Natural killer cell (primary cell): ENCODE measurements at regions not wholly inside any gene's neighbourhood (a gene's known extent, or its start where the extent isn't known, plus 50 kb on each side); places are given as distances from the start of the nearest gene placed in this dataset.

Experiments
- ATAC-seq, 3 donors: fragments of 150-1000 bp in 2 of 3; fragments of 200-7000 bp in 1 of 3; cut with Tn5 transposase; 1 replicate in 1 of 3; 2 replicates in 2 of 3; pipeline ENCODE4 v1.10.0; 2021; ENCODE audit warnings: mild to moderate bottlenecking in 2 of 3, moderate library complexity in 2 of 3
- DNase-seq, 2 donors: peaks; one replicate each; pipeline versions ENCODE4 v3.0.0 to v3.0.0-alpha.2; 2013 to 2021; ENCODE audit warnings: mixed read lengths in 1 of 2
- H3K27ac ChIP-seq: one replicate; pipeline ENCODE4 v1.5.1; 2013; ENCODE audit warnings: mild to moderate bottlenecking, low read length
- H3K27me3 ChIP-seq: one replicate; pipeline ENCODE4 v1.6.1; 2013; ENCODE audit warnings: low read length; ENCODE audit not compliant: control insufficient read depth, insufficient read depth
- H3K36me3 ChIP-seq: one replicate; pipeline ENCODE4 v1.6.1; 2013; ENCODE audit warnings: low read length; ENCODE audit not compliant: control insufficient read depth, insufficient read depth
- H3K4me1 ChIP-seq: one replicate; pipeline ENCODE4 v1.6.1; 2013; ENCODE audit warnings: low read length; ENCODE audit not compliant: control insufficient read depth, insufficient read depth
- H3K4me3 ChIP-seq: one replicate; pipeline ENCODE4 v1.5.1; 2013; ENCODE audit warnings: low read length
- H3K9me3 ChIP-seq: one replicate; pipeline ENCODE4 v1.6.1; 2013; ENCODE audit warnings: low read length; ENCODE audit not compliant: control insufficient read depth, insufficient read depth
- H3K27ac Mint-ChIP-seq, 2 donors: one replicate each; pipeline ENCODE4 v1.8.0; 2022; ENCODE audit warnings: mild to moderate bottlenecking in 2 of 2, mixed read lengths in 2 of 2, moderate library complexity in 1 of 2
- H3K27me3 Mint-ChIP-seq, 2 donors: one replicate each; pipeline ENCODE4 v1.8.0; 2022; ENCODE audit warnings: low read depth in 2 of 2, mixed read lengths in 2 of 2
- H3K36me3 Mint-ChIP-seq: one replicate; pipeline ENCODE4 v1.8.0; 2022; ENCODE audit warnings: mixed read lengths
- H3K4me1 Mint-ChIP-seq, 2 donors: one replicate each; pipeline ENCODE4 v1.8.0; 2022; ENCODE audit warnings: mixed read lengths in 2 of 2
- H3K4me3 Mint-ChIP-seq: one replicate; pipeline ENCODE4 v1.8.0; 2022; ENCODE audit warnings: mild to moderate bottlenecking, moderate library complexity, mixed read lengths
- H3K9me3 Mint-ChIP-seq, 2 donors: one replicate each; pipeline ENCODE4 v1.8.0; 2022; ENCODE audit warnings: mixed read lengths in 2 of 2
- WGBS: methylation state at CpG from one replicate; pipeline ENCODE4 v1.1.7; 2013; ENCODE audit warnings: missing lambda C conversion rate; ENCODE audit not compliant: insufficient coverage; 5-methylcytosine and 5-hydroxymethylcytosine counted together
- intact Hi-C: fragments of 100-400 bp; cut with micrococcal nuclease; formaldehyde crosslinking; loops from one replicate; pipeline ENCODE4 v1.14.2; 2022
- TF ChIP-seq, protein P1 (sequence below): fragments of 200-600 bp; IDR thresholded peaks from one replicate; pipeline ENCODE4 v1.8.0; 2022; ENCODE audit warnings: antibody characterized with exemption

DNA sequence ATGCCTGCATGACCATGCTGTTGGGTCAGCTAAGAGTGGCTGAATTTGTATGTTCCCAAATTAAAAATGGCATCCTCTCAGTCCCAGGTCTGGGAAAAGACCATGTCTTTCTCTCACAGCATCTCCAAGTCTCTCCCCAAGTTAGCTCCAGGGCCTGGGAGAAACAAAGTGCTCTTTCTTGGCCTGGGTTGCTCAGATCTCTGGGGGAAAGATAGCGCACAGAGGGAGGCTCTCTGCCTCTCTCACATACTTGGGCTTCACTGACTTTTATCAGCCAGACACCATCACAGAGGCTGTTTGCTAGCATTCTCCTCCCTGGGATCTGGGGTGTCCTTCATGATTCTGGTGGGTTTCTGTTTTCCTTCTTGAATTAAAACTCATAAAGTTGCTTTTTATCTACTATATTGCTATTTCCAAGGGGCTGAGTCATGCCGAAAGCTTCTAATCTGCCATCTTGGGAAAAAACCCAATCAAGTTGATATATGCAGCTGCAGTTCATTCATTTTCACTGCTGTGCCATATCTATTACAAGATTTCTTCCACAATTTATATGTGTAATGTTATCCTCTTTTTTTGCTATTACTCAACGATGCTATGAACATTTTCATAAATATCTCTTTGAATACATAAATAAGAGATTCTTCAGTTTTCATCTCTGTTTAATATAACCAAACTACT is 190.2 kb downstream of the MOXD1 start:
- Histone ChIP-seq H3K36me3 (no peaks in the 10 kb centered on the region), H3K27ac (no peak overlapping the region), H3K27me3 (no peaks in the 10 kb centered on the region), H3K9me3 (no peaks in the 10 kb centered on the region), H3K4me3 (no peak overlapping the region), H3K4me1 (no peaks in the 10 kb centered on the region)
- H3K27ac Mint-ChIP-seq: no peak overlapping the region
- no peaks in the 10 kb centered on the region for H3K4me1 Mint-ChIP-seq
- ATAC-seq: no peak
- H3K9me3 Mint-ChIP-seq: peaks cover 0 to 4% of the 10 kb centered on the region in 2 donors
- H3K36me3 Mint-ChIP-seq: no peaks in the 10 kb centered on the region
- WGBS: 96% methylated on average over 2 of the region's 3 CpGs
- TF ChIP-seq, protein P1, sequence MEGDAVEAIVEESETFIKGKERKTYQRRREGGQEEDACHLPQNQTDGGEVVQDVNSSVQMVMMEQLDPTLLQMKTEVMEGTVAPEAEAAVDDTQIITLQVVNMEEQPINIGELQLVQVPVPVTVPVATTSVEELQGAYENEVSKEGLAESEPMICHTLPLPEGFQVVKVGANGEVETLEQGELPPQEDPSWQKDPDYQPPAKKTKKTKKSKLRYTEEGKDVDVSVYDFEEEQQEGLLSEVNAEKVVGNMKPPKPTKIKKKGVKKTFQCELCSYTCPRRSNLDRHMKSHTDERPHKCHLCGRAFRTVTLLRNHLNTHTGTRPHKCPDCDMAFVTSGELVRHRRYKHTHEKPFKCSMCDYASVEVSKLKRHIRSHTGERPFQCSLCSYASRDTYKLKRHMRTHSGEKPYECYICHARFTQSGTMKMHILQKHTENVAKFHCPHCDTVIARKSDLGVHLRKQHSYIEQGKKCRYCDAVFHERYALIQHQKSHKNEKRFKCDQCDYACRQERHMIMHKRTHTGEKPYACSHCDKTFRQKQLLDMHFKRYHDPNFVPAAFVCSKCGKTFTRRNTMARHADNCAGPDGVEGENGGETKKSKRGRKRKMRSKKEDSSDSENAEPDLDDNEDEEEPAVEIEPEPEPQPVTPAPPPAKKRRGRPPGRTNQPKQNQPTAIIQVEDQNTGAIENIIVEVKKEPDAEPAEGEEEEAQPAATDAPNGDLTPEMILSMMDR: no peak
- H3K4me3 Mint-ChIP-seq: no peak overlapping the region
- no peak for DNase-seq
- intact Hi-C loops: no loop called here
- H3K27me3 Mint-ChIP-seq: peaks cover 0 to 15% of the 10 kb centered on the region in 2 donors

DNA sequence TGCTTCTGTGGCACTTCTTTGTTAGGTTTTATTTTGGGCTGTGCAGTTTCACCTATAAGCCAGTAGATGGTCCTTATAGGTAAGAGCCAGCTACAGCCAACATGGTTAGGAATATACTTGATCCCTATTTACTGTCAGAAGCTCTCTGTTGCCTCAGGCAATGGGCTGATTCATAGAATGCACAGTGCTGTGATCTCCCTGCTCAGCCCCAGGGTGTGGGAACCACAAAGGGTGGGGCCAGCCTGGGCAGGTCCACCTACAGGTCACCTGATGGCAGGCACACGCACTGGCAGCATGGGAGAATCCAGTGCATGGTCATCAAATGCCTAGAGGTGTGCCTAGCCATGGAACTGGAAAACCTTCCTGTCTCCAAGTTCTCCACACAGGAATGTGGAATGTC is 191.9 kb downstream of the MOXD1 start:
- Histone ChIP-seq H3K36me3 (no peaks in the 10 kb centered on the region), H3K27ac (no peak overlapping the region), H3K4me1 (no peaks in the 10 kb centered on the region), H3K9me3 (no peaks in the 10 kb centered on the region), H3K27me3 (no peaks in the 10 kb centered on the region), H3K4me3 (no peak overlapping the region)
- peaks cover 0 to 2% of the 10 kb centered on the region in 2 donors for H3K9me3 Mint-ChIP-seq
- TF ChIP-seq, protein P1: no peak
- H3K27ac Mint-ChIP-seq: no peak overlapping the region
- no peaks in the 10 kb centered on the region for H3K36me3 Mint-ChIP-seq
- WGBS: 89% methylated on average over 1 of the region's 1 CpG
- no peak overlapping the region for H3K4me3 Mint-ChIP-seq
- peaks cover 0 to 8% of the 10 kb centered on the region in 2 donors for H3K27me3 Mint-ChIP-seq
- ATAC-seq: no peak
- no peaks in the 10 kb centered on the region for H3K4me1 Mint-ChIP-seq
- no peak for DNase-seq
- intact Hi-C loops: no loop called here

DNA sequence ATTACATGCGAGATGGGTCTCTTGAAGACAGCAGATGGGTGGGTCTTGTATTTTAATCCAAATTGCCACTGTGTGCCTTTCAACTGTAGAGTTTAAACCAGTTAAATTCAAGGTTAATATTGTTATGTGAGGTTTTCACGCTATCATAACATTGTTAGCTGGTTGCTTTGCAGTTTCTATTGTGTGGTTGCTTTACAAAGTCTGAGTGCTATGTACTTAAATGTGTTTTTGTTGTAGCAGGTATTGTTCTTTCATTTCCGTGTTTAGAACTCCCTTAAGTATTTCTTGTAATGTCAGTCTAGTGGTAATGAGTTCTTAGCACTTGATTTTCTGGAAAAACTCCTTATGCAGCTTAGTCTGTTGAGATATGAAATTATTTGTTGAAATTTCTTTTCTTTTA is 193.3 kb downstream of the MOXD1 start:
- Mint-ChIP-seq H3K27ac (no peak overlapping the region), H3K4me1 (no peaks in the 10 kb centered on the region), H3K36me3 (no peaks in the 10 kb centered on the region), H3K4me3 (no peak overlapping the region), H3K27me3 (peaks cover 0 to 8% of the 10 kb centered on the region in 2 donors), H3K9me3 (peaks cover 0 to 2% of the 10 kb centered on the region in 2 donors)
- ATAC-seq (no peak), DNase-seq (no peak)
- intact Hi-C loops: no loop called here
- whole genome bisulfite sequencing: 89% methylated on average over 3 of the region's 3 CpGs
- no peak overlapping the region for H3K27ac ChIP-seq
- no peaks in the 10 kb centered on the region for H3K9me3 ChIP-seq
- H3K27me3 ChIP-seq: no peaks in the 10 kb centered on the region
- no peaks in the 10 kb centered on the region for H3K4me1 ChIP-seq
- no peak overlapping the region for H3K4me3 ChIP-seq
- TF ChIP-seq, protein P1: no peak
- no peaks in the 10 kb centered on the region for H3K36me3 ChIP-seq

DNA sequence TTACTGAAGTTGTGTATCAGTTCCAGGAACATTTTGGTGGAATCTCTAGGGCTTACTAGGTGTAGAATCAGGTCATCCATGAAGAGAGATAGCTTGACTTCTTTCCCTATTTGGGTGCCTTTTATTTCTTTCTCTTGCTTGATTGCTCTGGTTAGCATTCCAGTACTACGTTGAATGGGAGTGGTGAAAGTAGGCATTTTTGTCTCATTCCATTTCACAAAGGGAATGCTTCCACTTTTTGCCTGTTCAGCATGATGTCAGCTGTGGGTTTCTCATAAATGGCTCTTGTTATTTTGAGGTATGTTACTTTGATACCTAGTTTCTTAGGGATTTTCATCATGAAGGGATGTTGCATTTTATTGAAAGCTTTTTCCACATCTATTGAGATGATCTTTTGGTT is 195.3 kb downstream of the MOXD1 start:
- no peak for DNase-seq
- H3K36me3 ChIP-seq: no peaks in the 10 kb centered on the region

More for the DNA sequence above, 195.3 kb downstream of the MOXD1 start:
- no CpG with 5 or more reads among the region's 1 CpG for WGBS
- no peak overlapping the region for H3K27ac Mint-ChIP-seq
- peaks cover 0 to 2% of the 10 kb centered on the region in 2 donors for H3K9me3 Mint-ChIP-seq
- no peak overlapping the region for H3K4me3 Mint-ChIP-seq
- H3K27me3 Mint-ChIP-seq: peaks cover 0 to 8% of the 10 kb centered on the region in 2 donors
- Histone ChIP-seq H3K27me3 (no peaks in the 10 kb centered on the region), H3K27ac (no peak overlapping the region), H3K4me3 (no peak overlapping the region), H3K4me1 (no peaks in the 10 kb centered on the region), H3K9me3 (no peaks in the 10 kb centered on the region)
- H3K36me3 Mint-ChIP-seq: no peaks in the 10 kb centered on the region
- TF ChIP-seq, protein P1: no peak
- intact Hi-C loops: no loop called here
- H3K4me1 Mint-ChIP-seq: no peaks in the 10 kb centered on the region
- no peak for ATAC-seq
